SH-SY5Y (cell line): ENCODE measurements at regions not wholly inside any gene's neighbourhood (a gene's known extent, or its start where the extent isn't known, plus 50 kb on each side); places are given as distances from the start of the nearest gene placed in this dataset.

ENCODE experiments used
- GATA2 ChIP-seq: IDR thresholded peaks from 2 replicates; pipeline ENCODE4 v1.6.1; 2011; ENCODE audit warnings: mild to moderate bottlenecking, low read depth, low read length
- GATA3 ChIP-seq: IDR thresholded peaks from 2 replicates; pipeline ENCODE4 v1.6.1; 2011; ENCODE audit warnings: low read depth, mild to moderate bottlenecking, low read length, moderate library complexity

- no peak for TF ChIP-seq GATA2
- no peak for TF ChIP-seq GATA3
Measured at GRCh38 chr1:62382658-62382955, 54.2 kb upstream of the USP1 start.
